Transverse colon (tissue), 4 donors: ENCODE measurements at regions not wholly inside any gene's neighbourhood (a gene's known extent, or its start where the extent isn't known, plus 50 kb on each side); places are given as distances from the start of the nearest gene placed in this dataset.

ENCODE experiments used
- DNase-seq: peaks from one replicate; pipeline ENCODE4 v3.0.0-alpha.2; 2019
- H3K27ac ChIP-seq, 4 donors: fragments of 200-600 bp; sonication (generic); 2 replicates each; pipeline ENCODE4 v1.5.1; 2016 to 2018; ENCODE audit warnings: inconsistent platforms in 4 of 4
- H3K27me3 ChIP-seq: fragments of 200-600 bp; sonication (generic); 2 replicates; pipeline ENCODE4 v1.5.1; 2017; ENCODE audit warnings: inconsistent platforms
- H3K36me3 ChIP-seq, 4 donors: fragments of 200-600 bp; sonication (generic); 2 replicates each; pipeline ENCODE4 v1.5.1; 2017 to 2019; ENCODE audit warnings: inconsistent platforms in 4 of 4
- H3K4me1 ChIP-seq, 4 donors: fragments of 200-600 bp; sonication (generic); 2 replicates each; pipeline ENCODE4 v1.5.1; 2017 to 2020; ENCODE audit warnings: inconsistent platforms in 4 of 4
- H3K4me3 ChIP-seq, 4 donors: fragments of 200-600 bp; sonication (generic); 1 replicate in 1 of 4; 2 replicates in 3 of 4; pipeline versions ENCODE4 v1.5.1 to v1.6.1; 2017 to 2019; ENCODE audit warnings: inconsistent platforms in 4 of 4
- H3K9me3 ChIP-seq, 2 donors: fragments of 200-600 bp; sonication (generic); 2 replicates each; pipeline ENCODE4 v1.5.1; 2017 to 2019; ENCODE audit warnings: inconsistent platforms in 2 of 2
- CTCF ChIP-seq, 5 experiments: fragments of 200-600 bp in 3 of 5; fragments of 450-650 bp in 2 of 5; sonication (generic) in 3 of 5; IDR thresholded peaks; 1 replicate in 2 of 5; 2 replicates in 3 of 5; pipeline ENCODE4 v1.5.1; 2016 to 2017; ENCODE audit warnings: antibody characterized with exemption in 5 of 5, inconsistent platforms in 3 of 5, mild to moderate bottlenecking in 2 of 5, moderate library complexity in 1 of 5
- EP300 ChIP-seq: sonication (generic); formaldehyde crosslinking; IDR thresholded peaks from one replicate; pipeline ENCODE4 v1.6.1; 2017; ENCODE audit warnings: antibody characterized with exemption, low read depth
- POLR2A ChIP-seq: fragments of 450-650 bp; IDR thresholded peaks from one replicate; pipeline ENCODE4 v1.6.1; 2016; ENCODE audit warnings: antibody characterized with exemption, mild to moderate bottlenecking, moderate library complexity
- POLR2AphosphoS5 ChIP-seq, 3 donors: sonication (generic); formaldehyde crosslinking; IDR thresholded peaks; one replicate each; pipeline ENCODE4 v1.6.1; 2016; ENCODE audit warnings: antibody characterized with exemption in 3 of 3
- WGBS, 2 donors: methylation state at CpG; one replicate each; pipeline ENCODE4 v1.1.5; 2018; ENCODE audit warnings: low coverage in 1 of 2; 5-methylcytosine and 5-hydroxymethylcytosine counted together
- in situ Hi-C, 4 donors: fragments of 200-750 bp; cut with MboI; loops; one replicate each; pipeline versions ENCODE4 v1.15.0 to v1.15.1; 2017; ENCODE audit warnings: low sequenced_read_pairs in 3 of 4, low pct_ligation_motif_present in 1 of 4, low pct_unique_long_range_greater_than_20kb in 1 of 4
- intact Hi-C: fragments of 100-400 bp; cut with DNase I; formaldehyde crosslinking; loops from one replicate; pipeline ENCODE4 v1.15.1; 2023; ENCODE audit warnings: low total_unique reads

- intact Hi-C loops (no loop called here), in situ Hi-C loops (loop anchor here in 1 of 4 donors (25.0 kb wide), 1 partner anchor 764 kb away; no protein-coding TSS in a partner anchor)
- H3K4me3 ChIP-seq: no peak overlapping the region
- H3K27ac ChIP-seq: no peak overlapping the region
- H3K36me3 ChIP-seq: no peaks in the 10 kb centered on the region
- H3K27me3 ChIP-seq: no peaks in the 10 kb centered on the region
- no peak for TF ChIP-seq CTCF (IDR thresholded peaks at IDR 0.05)
- H3K4me1 ChIP-seq: no peaks in the 10 kb centered on the region
- WGBS, 2 donors: 92 to 100% methylated on average over 1 of the region's 1 CpG
- DNase-seq: no peak
- H3K9me3 ChIP-seq: no peaks in the 10 kb centered on the region
These were observed 331.1 kb upstream of the NFIA start for GRCh38 chr1:60751306-60751705.

- no peak overlapping the region for H3K4me3 ChIP-seq
- no peak overlapping the region for H3K27ac ChIP-seq
- 82 to 85% methylated on average over 4 to 5 of the region's 5 CpGs for whole genome bisulfite sequencing, 2 donors
- H3K4me1 ChIP-seq: no peaks in the 10 kb centered on the region
- no peak for DNase-seq
- no peaks in the 10 kb centered on the region for H3K27me3 ChIP-seq
- in situ Hi-C loops: no loop called here
- TF ChIP-seq POLR2AphosphoS5 (IDR thresholded peaks at IDR 0.05) (no peak), POLR2A (no peak), CTCF (IDR thresholded peaks at IDR 0.05) (no peak), EP300 (no peak)
- no peaks in the 10 kb centered on the region for H3K9me3 ChIP-seq
- H3K36me3 ChIP-seq: no peaks in the 10 kb centered on the region
- intact Hi-C loops: no loop called here
These were observed 335.0 kb upstream of the NFIA start for GRCh38 chr1:60747353-60747752.

GRCh38 chr1:60746278-60746791 lies 336.0 kb upstream of the NFIA start:
- Histone ChIP-seq H3K4me3 (no peak overlapping the region), H3K4me1 (no peaks in the 10 kb centered on the region), H3K27ac (no peak overlapping the region), H3K27me3 (no peaks in the 10 kb centered on the region), H3K36me3 (no peaks in the 10 kb centered on the region), H3K9me3 (no peaks in the 10 kb centered on the region)
- 65 to 67% methylated on average over 5 to 13 of the region's 13 CpGs for WGBS, 2 donors
- no peak for DNase-seq
- intact Hi-C loops: no loop called here
- in situ Hi-C loops: no loop called here
- TF ChIP-seq EP300 (no peak), CTCF (IDR thresholded peaks at IDR 0.05) (no peak)

GRCh38 chr1:60745484-60745883 lies 336.9 kb upstream of the NFIA start:
- H3K27ac ChIP-seq: no peak overlapping the region
- WGBS, 2 donors: 81 to 83% methylated on average over 1 to 2 of the region's 2 CpGs
- in situ Hi-C loops: no loop called here
- no peaks in the 10 kb centered on the region for H3K27me3 ChIP-seq
- H3K4me1 ChIP-seq: no peaks in the 10 kb centered on the region
- intact Hi-C loops: no loop called here
- H3K4me3 ChIP-seq: no peak overlapping the region
- no peak for TF ChIP-seq POLR2AphosphoS5 (IDR thresholded peaks at IDR 0.05)
- TF ChIP-seq EP300: no peak
- TF ChIP-seq CTCF (IDR thresholded peaks at IDR 0.05): no peak
- H3K36me3 ChIP-seq: no peaks in the 10 kb centered on the region
- no peak for DNase-seq
- no peaks in the 10 kb centered on the region for H3K9me3 ChIP-seq
